Mesenchymal stem cell (in vitro differentiated cells and primary cell): ENCODE measurements at regions not wholly inside any gene's neighbourhood (a gene's known extent, or its start where the extent isn't known, plus 50 kb on each side); places are given as distances from the start of the nearest gene placed in this dataset.

ENCODE experiments used
- DNase-seq: peaks from one replicate; pipeline ENCODE4 v3.0.0-alpha.2; 2013
- H2AFZ ChIP-seq: one replicate; pipeline ENCODE4 v1.6.1; 2013; ENCODE audit warnings: low read depth, mild to moderate bottlenecking, control low read depth, inconsistent platforms, low read length, moderate library complexity
- H2AK5ac ChIP-seq: 2 replicates; pipeline ENCODE4 v1.6.1; 2013; ENCODE audit warnings: low read length, moderate library complexity, mild to moderate bottlenecking, inconsistent platforms; ENCODE audit not compliant: severe bottlenecking
- H2BK120ac ChIP-seq: one replicate; pipeline ENCODE4 v1.6.1; 2013; ENCODE audit warnings: low read depth, mild to moderate bottlenecking, inconsistent platforms, low read length, moderate library complexity
- H2BK12ac ChIP-seq, 2 experiments: one replicate each; pipeline ENCODE4 v1.6.1; 2013; ENCODE audit warnings: inconsistent platforms in 2 of 2, low read length in 2 of 2, mild to moderate bottlenecking in 2 of 2, moderate library complexity in 2 of 2, control low read depth in 1 of 2
- H2BK15ac ChIP-seq: one replicate; pipeline ENCODE4 v1.6.1; 2013; ENCODE audit warnings: mild to moderate bottlenecking, low read depth, inconsistent platforms; ENCODE audit not compliant: poor library complexity, severe bottlenecking
- H2BK5ac ChIP-seq: 2 replicates; pipeline ENCODE4 v1.6.1; 2013; ENCODE audit warnings: low read depth, mild to moderate bottlenecking, low read length, control low read depth, inconsistent platforms; ENCODE audit not compliant: poor library complexity, severe bottlenecking
- H3K14ac ChIP-seq, 2 experiments: one replicate each; pipeline ENCODE4 v1.6.1; 2013; ENCODE audit warnings: inconsistent platforms in 2 of 2, low read length in 2 of 2, control low read depth in 1 of 2, mild to moderate bottlenecking in 1 of 2, moderate library complexity in 1 of 2
- H3K18ac ChIP-seq, 2 experiments: one replicate each; pipeline ENCODE4 v1.6.1; 2013; ENCODE audit warnings: inconsistent platforms in 2 of 2, low read length in 2 of 2, control low read depth in 1 of 2, low read depth in 1 of 2, mild to moderate bottlenecking in 1 of 2
- H3K23ac ChIP-seq, 2 experiments: one replicate each; pipeline ENCODE4 v1.6.1; 2013; ENCODE audit warnings: inconsistent platforms in 2 of 2, low read length in 2 of 2, mild to moderate bottlenecking in 2 of 2, moderate library complexity in 2 of 2, control low read depth in 1 of 2
- H3K27ac ChIP-seq: 2 replicates; pipeline ENCODE4 v1.5.1; 2013; ENCODE audit warnings: mild to moderate bottlenecking, moderate library complexity, low read length, control low read depth, inconsistent platforms; ENCODE audit not compliant: poor library complexity, severe bottlenecking
- H3K27me3 ChIP-seq, 2 experiments: 2 replicates each; pipeline versions ENCODE4 v1.6.1 to v1.7.0; 2013; ENCODE audit warnings: low read length in 2 of 2, mild to moderate bottlenecking in 2 of 2, moderate library complexity in 2 of 2, control low read depth in 1 of 2, inconsistent platforms in 1 of 2; ENCODE audit not compliant: control insufficient read depth in 1 of 2, insufficient read depth in 1 of 2
- H3K36me3 ChIP-seq, 2 experiments: 2 replicates each; pipeline versions ENCODE4 v1.6.1 to v1.7.0; 2013; ENCODE audit warnings: low read length in 2 of 2, control low read depth in 1 of 2, inconsistent platforms in 1 of 2, low read depth in 1 of 2, mild to moderate bottlenecking in 1 of 2; ENCODE audit not compliant: insufficient read depth in 2 of 2, control insufficient read depth in 1 of 2
- H3K4ac ChIP-seq, 2 experiments: one replicate each; pipeline ENCODE4 v1.6.1; 2013; ENCODE audit warnings: inconsistent platforms in 2 of 2, low read length in 2 of 2, mild to moderate bottlenecking in 2 of 2, moderate library complexity in 2 of 2, control low read depth in 1 of 2, low read depth in 1 of 2
- H3K4me1 ChIP-seq: 2 replicates; pipeline ENCODE4 v1.6.1; 2013; ENCODE audit warnings: low read depth, low read length, control low read depth; ENCODE audit not compliant: control insufficient read depth, insufficient read depth
- H3K4me2 ChIP-seq: 2 replicates; pipeline ENCODE4 v1.6.1; 2013; ENCODE audit warnings: low read length, mild to moderate bottlenecking, inconsistent platforms; ENCODE audit not compliant: poor library complexity, severe bottlenecking
- H3K4me3 ChIP-seq, 2 experiments: 2 replicates each; pipeline versions ENCODE4 v1.5.1 to v1.7.0; 2013; ENCODE audit warnings: low read length in 2 of 2, mild to moderate bottlenecking in 2 of 2, control low read depth in 1 of 2, low read depth in 1 of 2; ENCODE audit not compliant: insufficient read depth in 1 of 2
- H3K79me1 ChIP-seq: replicated peaks from 2 replicates; pipeline ENCODE4 v1.6.1; 2013; ENCODE audit warnings: mild to moderate bottlenecking, control low read depth, low read length, inconsistent platforms; ENCODE audit not compliant: poor library complexity, severe bottlenecking
- H3K9ac ChIP-seq: 2 replicates; pipeline ENCODE4 v1.7.0; 2013; ENCODE audit warnings: mild to moderate bottlenecking, low read length, moderate library complexity
- H3K9me3 ChIP-seq: 2 replicates; pipeline ENCODE4 v1.7.0; 2013; ENCODE audit warnings: mild to moderate bottlenecking, low read length; ENCODE audit not compliant: control insufficient read depth
- H4K8ac ChIP-seq: one replicate; pipeline ENCODE4 v1.6.1; 2013; ENCODE audit warnings: inconsistent platforms, mild to moderate bottlenecking, low read length, moderate library complexity
- H4K91ac ChIP-seq: one replicate; pipeline ENCODE4 v1.6.1; 2013; ENCODE audit warnings: mild to moderate bottlenecking, low read length, inconsistent platforms
- WGBS: methylation state at CpG from one replicate; pipeline ENCODE4 v1.1.7; 2013; ENCODE audit warnings: mixed read lengths; 5-methylcytosine and 5-hydroxymethylcytosine counted together

DNA sequence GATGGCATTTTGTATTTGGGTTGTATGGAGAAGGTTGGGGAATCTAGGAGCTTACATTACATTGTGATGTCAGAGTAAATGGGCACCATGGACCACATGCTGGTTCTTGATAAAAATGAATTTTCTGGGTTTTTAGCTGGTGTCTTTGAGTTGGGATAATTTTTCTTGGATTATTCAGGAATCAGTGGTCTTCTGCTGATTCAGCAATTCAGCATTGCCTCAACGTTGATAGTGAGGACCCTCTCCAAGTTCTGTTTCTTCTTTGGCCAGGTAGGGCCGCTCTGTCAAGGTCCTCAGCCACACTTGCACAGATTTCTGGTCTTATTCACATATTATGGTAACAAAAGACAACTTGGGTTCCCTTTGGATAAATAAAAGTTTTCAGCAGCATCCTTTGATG is 312.0 kb upstream of the TPK1 start:
- Histone ChIP-seq H2BK12ac (no peak overlapping the region), H3K4ac (no peak overlapping the region), H4K8ac (no peak overlapping the region), H3K79me1 (no peaks in the 10 kb centered on the region), H2AK5ac (no peak overlapping the region), H3K36me3 (no peaks in the 10 kb centered on the region), H2AFZ (no peak overlapping the region), H3K27ac (no peak overlapping the region), H4K91ac (no peak overlapping the region), H3K4me3 (no peak overlapping the region), H3K27me3 (no peaks in the 10 kb centered on the region), H2BK5ac (no peak overlapping the region), H2BK120ac (no peak overlapping the region), H3K14ac (no peak overlapping the region), H3K9ac (no peak overlapping the region), H3K4me1 (no peaks in the 10 kb centered on the region), H3K4me2 (no peak overlapping the region), H2BK15ac (no peak overlapping the region), H3K9me3 (no peaks in the 10 kb centered on the region), H3K18ac (no peak overlapping the region), H3K23ac (no peak overlapping the region)
- no peak for DNase-seq
- 47% methylated on average over 2 of the region's 2 CpGs for whole genome bisulfite sequencing

DNA sequence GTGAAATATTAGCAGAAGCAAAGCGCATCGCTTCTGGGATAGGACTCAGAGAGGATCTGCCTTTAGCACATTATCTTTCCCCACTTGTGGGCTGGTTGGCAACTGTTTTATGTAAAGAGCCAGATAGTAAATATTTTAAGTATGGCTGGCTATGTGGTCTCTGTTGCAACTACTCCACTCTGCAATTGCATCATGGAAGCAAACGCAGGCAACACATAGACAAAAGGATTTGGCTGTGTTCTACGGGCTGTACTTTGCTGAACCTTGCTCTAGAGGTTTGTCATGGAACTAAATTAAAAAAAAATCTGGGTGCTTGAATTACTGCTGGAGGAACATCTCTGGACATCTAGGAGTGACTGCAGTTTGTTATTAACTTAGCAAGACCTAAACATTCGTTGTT is 307.8 kb upstream of the TPK1 start:
- H3K27ac ChIP-seq: no peak overlapping the region
- no peaks in the 10 kb centered on the region for H3K27me3 ChIP-seq
- H3K36me3 ChIP-seq: no peaks in the 10 kb centered on the region
- no peak overlapping the region for H3K4ac ChIP-seq
- DNase-seq: no peak
- no peaks in the 10 kb centered on the region for H3K9me3 ChIP-seq
- no peak overlapping the region for H3K18ac ChIP-seq
- H2AFZ ChIP-seq: no peak overlapping the region
- H2BK5ac ChIP-seq: no peak overlapping the region
- H3K9ac ChIP-seq: no peak overlapping the region
- no peaks in the 10 kb centered on the region for H3K4me1 ChIP-seq
- H3K23ac ChIP-seq: no peak overlapping the region
- H2BK15ac ChIP-seq: no peak overlapping the region
- no peak overlapping the region for H4K8ac ChIP-seq
- no peak overlapping the region for H3K4me3 ChIP-seq
- H2AK5ac ChIP-seq: no peak overlapping the region
- no peak overlapping the region for H2BK12ac ChIP-seq
- no peak overlapping the region for H4K91ac ChIP-seq
- no peak overlapping the region for H2BK120ac ChIP-seq
- no peak overlapping the region for H3K4me2 ChIP-seq
- WGBS: 88% methylated on average over 4 of the region's 5 CpGs
- H3K79me1 ChIP-seq: no peaks in the 10 kb centered on the region
- H3K14ac ChIP-seq: no peak overlapping the region

DNA sequence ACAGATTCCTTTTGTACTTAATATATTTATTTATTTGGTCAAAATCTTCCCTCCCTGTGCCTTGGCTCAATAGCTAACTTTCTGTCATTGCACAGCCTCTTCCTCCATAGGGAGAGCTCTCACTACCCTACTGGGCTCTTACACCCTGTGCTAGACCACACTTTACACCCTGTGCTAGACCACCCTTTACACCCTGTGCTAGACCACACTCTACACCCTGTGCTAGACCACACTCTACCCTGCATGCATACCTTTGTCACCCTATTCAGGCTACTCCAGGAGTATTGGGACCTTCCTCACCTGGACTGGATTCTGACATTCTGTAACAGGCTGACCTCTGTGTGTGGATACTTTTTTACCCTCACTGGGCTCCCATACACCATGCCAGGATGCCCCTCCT is 298.5 kb upstream of the TPK1 start:
- Histone ChIP-seq H2AFZ (no peak overlapping the region), H3K14ac (no peak overlapping the region), H2BK12ac (no peak overlapping the region), H3K4me1 (no peaks in the 10 kb centered on the region), H3K9me3 (peaks cover 3% of the 10 kb centered on the region), H3K4me3 (no peak overlapping the region), H2BK5ac (no peak overlapping the region), H3K27ac (no peak overlapping the region), H3K27me3 (no peaks in the 10 kb centered on the region), H3K9ac (no peak overlapping the region), H2BK15ac (no peak overlapping the region), H3K79me1 (no peaks in the 10 kb centered on the region), H3K4me2 (no peak overlapping the region), H2BK120ac (no peak overlapping the region), H3K23ac (no peak overlapping the region), H4K91ac (no peak overlapping the region), H3K36me3 (no peaks in the 10 kb centered on the region), H4K8ac (no peak overlapping the region), H2AK5ac (no peak overlapping the region), H3K4ac (no peak overlapping the region), H3K18ac (no peak overlapping the region)
- DNase-seq: no peak

DNA sequence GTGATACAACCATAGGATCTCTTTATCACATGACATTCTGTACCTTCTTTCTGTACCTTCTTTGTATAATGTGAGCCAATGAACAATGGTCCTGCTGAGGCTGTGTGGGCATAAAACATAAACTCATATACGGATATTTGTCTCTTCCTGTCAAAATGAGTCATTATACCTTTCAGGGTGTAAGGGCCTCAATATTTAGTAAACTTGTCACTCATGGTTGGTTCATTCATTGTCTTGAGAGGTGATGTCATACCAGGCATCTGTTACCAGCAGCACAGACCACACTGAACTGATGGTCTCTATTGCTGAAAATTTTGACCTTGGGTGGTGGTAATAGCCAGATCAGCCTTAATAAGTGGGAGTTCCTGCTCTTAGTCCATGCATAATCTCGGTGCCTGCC is 287.6 kb upstream of the TPK1 start:
- H3K4me2 ChIP-seq: no peak overlapping the region
- H2BK12ac ChIP-seq: no peak overlapping the region
- H3K23ac ChIP-seq: no peak overlapping the region
- DNase-seq: no peak
- H3K27ac ChIP-seq: no peak overlapping the region
- no peak overlapping the region for H3K14ac ChIP-seq
- no peak overlapping the region for H3K4ac ChIP-seq
- H3K36me3 ChIP-seq: no peaks in the 10 kb centered on the region
- no peak overlapping the region for H2BK5ac ChIP-seq
- no peak overlapping the region for H3K9ac ChIP-seq
- H2BK15ac ChIP-seq: no peak overlapping the region
- H3K79me1 ChIP-seq: no peaks in the 10 kb centered on the region
- H3K4me3 ChIP-seq: no peak overlapping the region
- peaks cover 7% of the 10 kb centered on the region for H3K9me3 ChIP-seq
- H2AK5ac ChIP-seq: no peak overlapping the region
- H4K8ac ChIP-seq: no peak overlapping the region
- H2AFZ ChIP-seq: no peak overlapping the region
- 65% methylated on average over 2 of the region's 2 CpGs for WGBS
- H3K27me3 ChIP-seq: no peaks in the 10 kb centered on the region
- no peak overlapping the region for H4K91ac ChIP-seq
- no peak overlapping the region for H3K18ac ChIP-seq
- no peaks in the 10 kb centered on the region for H3K4me1 ChIP-seq
- H2BK120ac ChIP-seq: no peak overlapping the region
